Erythroblast (primary cell): ENCODE measurements at regions not wholly inside any gene's neighbourhood (a gene's known extent, or its start where the extent isn't known, plus 50 kb on each side); places are given as distances from the start of the nearest gene placed in this dataset.

Source experiments
- GATA1 ChIP-seq: IDR thresholded peaks from 2 replicates; pipeline ENCODE4 v1.6.1; 2011; ENCODE audit warnings: low read depth, mild to moderate bottlenecking, control low read depth, low read length, moderate library complexity
- POLR2A ChIP-seq: IDR thresholded peaks from 2 replicates; pipeline ENCODE4 v1.6.1; 2011; ENCODE audit warnings: mild to moderate bottlenecking, low read length

DNA sequence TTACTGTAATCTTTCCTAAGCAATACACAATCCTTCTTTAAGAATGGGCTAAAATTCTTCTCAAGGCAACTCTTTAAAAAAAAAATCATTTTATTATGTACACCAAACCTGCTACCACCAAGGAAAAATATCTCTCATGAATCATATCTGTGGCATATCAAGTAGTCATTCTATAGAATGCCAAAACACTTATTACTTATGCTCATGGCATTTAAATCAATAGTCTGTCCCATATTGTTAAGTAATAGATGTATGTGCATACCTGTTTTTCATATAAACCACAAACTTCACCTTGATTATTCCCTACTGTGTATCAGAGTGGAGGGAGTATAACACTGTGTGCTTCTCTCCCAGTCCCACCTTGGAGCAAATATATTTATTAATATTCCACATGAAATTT lies 95.8 kb upstream of the SETBP1 start:
- TF ChIP-seq POLR2A = no peak
- no peak for TF ChIP-seq GATA1
